HG03558 (cell line): ENCODE measurements at regions not wholly inside any gene's neighbourhood (a gene's known extent, or its start where the extent isn't known, plus 50 kb on each side); places are given as distances from the start of the nearest gene placed in this dataset.

Experiments used
- ATAC-seq: cut with Tn5 transposase; IDR thresholded peaks from one replicate; pipeline ENCODE4 v1.9.1; 2021; ENCODE audit warnings: moderate number of reproducible peaks; ENCODE audit not compliant: unreplicated experiment; ENCODE audit errors: extremely low read depth

- no peak for ATAC-seq
Observed at GRCh38 chr18:26745288-26746181, 120.0 kb downstream of the AQP4 start.

- no peak for ATAC-seq
Observed at GRCh38 chr18:26741758-26742157, 123.7 kb downstream of the AQP4 start.

DNA sequence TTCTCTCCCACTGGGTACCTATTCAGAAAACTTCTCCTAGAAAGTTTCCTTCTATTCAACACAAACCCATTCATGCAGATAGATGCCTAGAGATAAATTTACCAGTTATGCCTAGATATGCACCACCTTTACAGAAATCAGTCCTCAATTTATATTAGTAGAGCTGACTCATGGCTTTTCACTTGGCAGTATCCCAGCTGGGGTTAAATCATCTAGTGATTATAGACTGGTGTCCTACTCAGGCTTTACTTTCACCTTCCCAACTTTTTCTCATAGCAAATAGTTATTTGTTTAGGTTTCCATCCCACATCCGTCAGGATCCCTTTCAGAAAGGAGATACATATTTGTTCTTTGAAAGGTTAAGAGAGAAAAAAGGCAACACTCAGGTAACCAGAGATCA, 124.5 kb downstream of the AQP4 start:
- ATAC-seq: no peak

DNA sequence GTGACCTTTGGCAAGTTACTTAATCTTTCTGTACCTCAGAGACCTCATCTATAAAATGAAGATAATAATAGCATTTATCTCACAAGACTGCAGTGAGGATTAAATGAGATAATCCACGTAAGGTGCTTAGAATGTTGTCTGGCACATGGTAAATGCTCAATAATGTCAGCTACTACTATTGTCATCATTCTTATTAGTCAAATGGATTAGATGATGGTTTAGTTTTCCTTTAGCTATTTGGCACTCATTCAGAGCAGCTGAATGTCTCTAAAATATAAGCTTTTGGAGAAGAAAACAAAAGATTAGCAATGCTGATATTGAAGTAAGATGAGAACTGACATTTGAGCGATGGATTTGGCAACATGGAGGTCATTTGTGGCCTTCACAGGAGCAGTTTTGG, 125.1 kb downstream of the AQP4 start:
- no peak for ATAC-seq

DNA sequence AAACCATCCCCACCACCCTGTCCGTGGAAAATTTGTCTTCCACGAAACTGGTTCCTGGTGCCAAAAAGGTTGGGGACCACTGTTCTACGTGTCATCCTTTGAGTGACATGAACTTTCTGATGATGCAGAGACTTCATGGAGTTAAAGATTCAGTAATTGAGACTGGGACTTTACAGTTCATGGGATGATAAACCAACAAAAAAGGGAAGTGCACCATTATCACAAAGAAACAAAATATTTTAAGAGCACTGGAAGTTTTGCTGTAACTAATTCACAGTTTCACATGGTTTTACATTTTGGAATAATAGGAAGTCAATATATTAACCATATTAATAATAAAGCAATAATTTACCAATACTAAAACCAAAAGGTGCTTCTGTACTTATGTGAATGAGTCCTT, 126.8 kb downstream of the AQP4 start:
- no peak for ATAC-seq

- ATAC-seq: no peak
Observed at GRCh38 chr18:26736301-26736700, 129.2 kb downstream of the AQP4 start.

GRCh38 chr18:26734760-26735159, 130.7 kb downstream of the AQP4 start:
- ATAC-seq: no peak

DNA sequence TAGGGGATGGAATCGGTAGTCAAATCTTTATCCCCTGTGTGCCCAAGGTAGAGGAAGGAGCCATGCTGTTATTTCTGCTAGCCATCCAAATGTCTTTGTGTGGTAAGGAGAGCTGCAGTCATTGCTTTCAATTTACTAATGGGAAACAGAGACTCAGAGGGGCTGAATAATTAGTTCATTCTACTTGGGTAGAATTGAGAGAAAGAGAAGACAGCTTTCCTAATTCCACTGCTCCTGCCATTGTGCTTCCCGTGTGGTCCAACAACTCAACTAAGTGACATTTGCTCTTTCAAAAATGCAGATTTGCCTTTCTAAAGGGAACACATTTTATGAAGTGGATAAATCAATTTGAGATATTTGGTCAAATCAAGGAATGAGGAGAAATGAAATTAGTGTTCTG, 136.1 kb downstream of the AQP4 start:
- ATAC-seq: no peak

- ATAC-seq: no peak
Observed at GRCh38 chr18:26729008-26729407, 136.5 kb downstream of the AQP4 start.

DNA sequence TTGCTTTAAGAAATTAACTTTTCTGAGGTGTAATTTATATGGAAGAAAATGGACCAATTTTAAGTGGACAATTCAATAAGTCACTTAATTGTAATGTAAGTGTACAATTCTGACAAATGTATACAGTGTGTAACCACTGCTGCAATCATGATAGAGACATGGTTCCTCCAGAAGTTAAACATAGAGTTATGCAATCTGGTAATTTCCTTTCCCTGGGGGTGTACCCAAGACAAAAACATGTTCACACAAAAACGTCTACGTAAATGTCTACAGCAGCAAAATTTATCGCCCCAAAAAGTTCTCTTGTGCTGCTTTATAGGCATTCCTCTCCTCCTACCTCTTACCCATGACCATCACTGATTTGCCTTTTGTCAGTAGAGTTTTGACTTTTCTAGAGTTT, 141.5 kb downstream of the AQP4 start:
- no peak for ATAC-seq

GRCh38 chr18:26722565-26722931, 143.0 kb downstream of the AQP4 start:
- ATAC-seq: no peak

DNA sequence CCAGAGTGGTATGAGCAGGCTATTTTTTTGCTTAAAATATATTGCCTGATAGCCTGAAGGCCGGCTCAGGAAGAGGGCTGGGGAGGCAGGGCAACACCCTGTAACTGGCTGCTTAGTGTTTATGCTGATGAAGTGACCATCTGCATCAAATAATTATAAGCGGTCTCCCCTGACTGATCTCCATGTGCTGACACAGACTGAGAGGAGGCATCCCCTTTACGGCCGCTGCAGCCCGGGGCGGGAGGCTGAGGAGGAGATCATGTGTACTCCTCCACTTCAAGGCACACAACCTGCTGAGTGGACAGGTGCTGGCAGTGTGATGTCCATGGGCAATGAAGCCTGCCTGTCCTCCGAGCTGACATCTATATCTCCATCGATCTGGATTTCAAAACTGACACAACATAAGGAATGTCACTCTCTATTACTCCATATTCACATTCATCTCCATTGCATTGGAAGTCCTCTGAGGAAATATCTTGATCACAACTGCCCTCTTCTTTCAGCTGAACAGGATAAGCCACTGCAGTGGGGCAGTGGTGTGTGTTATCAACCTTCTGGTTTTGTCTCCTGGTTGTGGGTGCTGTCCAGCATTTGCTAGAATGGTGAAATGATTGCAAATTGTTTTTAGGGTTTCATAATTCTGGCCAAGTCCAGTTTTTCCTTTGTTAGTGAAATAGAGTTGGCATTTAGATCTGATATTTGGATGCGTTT, 143.5 kb downstream of the AQP4 start:
- no peak for ATAC-seq

DNA sequence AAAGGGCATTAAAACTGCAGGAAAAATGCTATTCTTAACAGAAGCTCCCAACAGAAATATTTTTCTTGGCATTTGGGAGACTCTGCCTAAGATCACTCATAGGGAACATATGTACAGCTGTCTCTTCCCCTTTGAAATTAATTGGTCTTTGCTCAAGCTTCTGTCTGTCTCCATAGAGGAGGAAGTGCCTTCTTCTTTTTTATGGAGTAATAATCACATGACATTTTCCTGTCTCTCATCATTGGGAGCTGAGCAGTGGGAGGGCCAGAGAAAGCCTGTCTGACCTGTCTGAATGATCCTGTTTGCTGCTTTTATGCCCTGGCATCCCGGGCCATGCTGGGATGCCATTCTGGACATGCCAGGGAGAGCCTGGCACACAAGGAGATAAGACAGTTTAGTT, 145.6 kb downstream of the AQP4 start:
- no peak for ATAC-seq

- ATAC-seq: no peak
Observed at GRCh38 chr18:26717123-26717719, 148.3 kb downstream of the AQP4 start.

DNA sequence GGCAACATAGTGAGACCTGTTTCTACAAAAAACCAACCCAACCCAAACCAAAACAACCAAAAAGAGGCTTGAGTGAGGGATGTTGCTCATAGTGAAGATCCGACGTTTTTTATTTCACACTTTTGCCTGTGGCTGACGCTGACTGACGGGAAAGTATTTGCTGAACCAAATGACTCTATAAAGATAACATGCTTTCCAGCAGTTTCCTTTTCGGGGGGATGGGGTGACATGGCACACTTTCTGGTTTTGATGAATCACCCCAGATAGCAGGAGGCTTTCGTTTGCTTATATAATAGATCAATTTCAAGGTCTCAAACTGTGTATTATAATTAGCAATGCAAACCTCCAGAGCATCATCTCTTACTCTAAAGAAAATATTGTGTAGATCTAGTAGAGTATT, 150.8 kb downstream of the AQP4 start:
- no peak for ATAC-seq

DNA sequence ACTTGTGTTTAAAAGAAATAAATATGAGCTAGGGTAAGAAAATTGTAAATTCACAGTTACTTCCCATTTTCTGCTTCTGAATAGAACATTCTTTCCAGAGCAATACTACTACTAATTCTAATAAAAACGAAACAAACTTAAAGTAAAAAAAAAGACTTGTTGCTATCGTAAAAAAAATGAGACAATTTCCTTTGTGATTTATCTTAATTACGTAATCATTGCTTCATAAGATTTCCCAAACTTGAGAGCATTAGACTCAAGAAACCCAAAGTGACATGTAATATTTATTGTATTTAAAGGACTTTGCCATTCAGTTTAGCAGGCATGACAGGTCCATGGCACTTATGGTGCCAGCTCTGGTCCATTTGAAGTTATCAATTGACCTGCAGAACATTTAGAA, 153.8 kb downstream of the AQP4 start:
- no peak for ATAC-seq

GRCh38 chr18:26710470-26711096, 154.9 kb downstream of the AQP4 start:
- peak; percentile 83 for ATAC-seq

DNA sequence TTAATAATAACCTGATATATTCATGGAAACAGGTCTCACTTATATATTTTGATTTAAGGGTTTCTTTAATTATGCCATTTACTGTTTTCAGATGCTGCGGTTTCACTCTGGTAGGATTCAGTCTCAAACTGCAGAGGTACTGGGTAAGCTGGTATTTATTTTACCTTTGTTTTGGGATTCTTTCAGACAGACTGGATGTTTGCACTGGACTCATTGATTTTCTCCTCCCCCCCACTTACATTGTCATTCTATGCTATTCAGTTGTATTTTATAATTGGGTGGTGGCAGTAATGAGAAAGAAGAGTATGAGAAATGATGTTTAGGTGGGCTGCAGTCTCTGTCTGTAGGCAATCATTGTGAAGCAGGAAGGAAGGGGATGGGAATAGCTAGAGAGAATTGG, 155.6 kb downstream of the AQP4 start:
- ATAC-seq: no peak

DNA sequence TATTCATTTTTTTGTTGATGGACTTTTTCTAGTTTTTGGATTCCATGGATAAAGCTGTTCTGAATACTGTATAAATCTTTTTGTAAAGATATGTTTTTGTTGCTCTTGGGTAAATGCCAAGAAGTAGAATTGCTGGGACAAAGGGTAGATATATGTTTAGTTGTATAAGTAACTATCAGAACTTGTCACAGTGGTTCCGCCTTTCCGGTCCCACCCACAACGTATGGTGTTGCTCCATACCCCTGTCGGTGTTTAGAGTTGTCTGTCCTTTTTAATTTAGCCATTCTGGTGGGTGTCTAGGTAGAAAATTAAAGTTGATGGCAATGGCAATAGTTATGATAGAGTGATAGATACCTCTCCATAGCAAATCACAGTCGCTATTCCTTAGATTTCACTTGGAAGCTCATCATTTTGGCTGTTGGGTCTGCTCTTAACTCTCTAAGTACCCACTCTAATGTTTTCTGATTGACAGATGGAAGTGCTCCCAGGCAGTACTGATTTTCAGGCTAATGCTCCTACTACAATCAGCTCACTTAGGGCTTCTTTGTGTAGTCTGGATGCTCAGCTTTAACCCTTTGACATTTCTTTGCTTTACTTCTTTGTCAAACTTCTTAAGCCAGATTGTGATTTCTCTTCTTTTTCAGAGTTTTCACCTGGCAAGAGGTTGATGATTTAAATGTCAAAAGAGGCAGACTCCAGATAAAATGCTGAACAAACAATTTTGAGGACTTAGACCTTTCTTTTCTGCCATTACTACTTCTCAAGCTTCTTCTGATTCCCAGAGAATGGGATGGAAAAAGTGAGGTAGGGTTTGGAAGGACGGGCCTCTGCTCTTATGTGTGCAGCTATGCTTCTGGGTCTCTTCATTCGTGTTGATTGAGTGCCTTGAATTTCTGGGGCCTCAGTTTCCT, 156.4 kb downstream of the AQP4 start:
- no peak for ATAC-seq

GRCh38 chr18:26706911-26707351, 158.6 kb downstream of the AQP4 start:
- no peak for ATAC-seq
